C4-2B (cell line): ENCODE measurements at regions not wholly inside any gene's neighbourhood (a gene's known extent, or its start where the extent isn't known, plus 50 kb on each side); places are given as distances from the start of the nearest gene placed in this dataset.

Experiments used
- CTCF ChIP-seq: fragments of 450-650 bp; conservative IDR thresholded peaks from 2 replicates; pipeline ENCODE4 v1.5.1; 2017; ENCODE audit warnings: mild to moderate bottlenecking
- ZFX ChIP-seq: fragments of 450-650 bp; IDR thresholded peaks from 2 replicates; pipeline ENCODE4 v1.6.1; 2017

GRCh38 chr3:76958274-76958673, 81.6 kb upstream of the ROBO2 start:
- TF ChIP-seq CTCF (no peak), ZFX (no peak)
